ENCODE measurements at regions not wholly inside any gene's neighbourhood (a gene's known extent, or its start where the extent isn't known, plus 50 kb on each side); places are given as distances from the start of the nearest gene placed in this dataset.

DNA sequence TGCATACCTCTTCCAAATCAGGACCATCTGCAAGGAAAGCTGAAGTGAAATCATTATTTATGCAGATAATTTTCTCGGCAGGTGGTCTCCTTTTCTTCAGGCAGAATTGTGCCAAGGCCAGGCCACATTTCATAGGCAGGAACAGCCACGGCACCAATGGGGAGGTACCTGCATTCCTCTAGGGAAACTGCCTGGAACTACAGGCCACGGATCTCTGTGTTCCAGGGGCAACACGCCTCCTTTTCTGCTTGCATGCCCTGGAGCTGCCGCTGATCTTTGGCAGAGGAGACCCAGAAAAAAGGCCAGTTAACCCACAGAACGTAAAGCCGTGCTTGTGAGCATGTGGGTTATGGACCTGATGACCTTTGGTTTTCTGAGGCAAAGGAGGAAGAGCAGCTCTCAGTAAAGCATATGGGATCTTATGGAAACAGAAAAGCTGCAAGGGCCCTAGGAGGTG is 111.2 kb upstream of the KIAA1217 start:
- CTCF ChIA-PET, result no interaction called here
- H3K4me3 Mint-ChIP-seq, result no peak overlapping the region

DNA sequence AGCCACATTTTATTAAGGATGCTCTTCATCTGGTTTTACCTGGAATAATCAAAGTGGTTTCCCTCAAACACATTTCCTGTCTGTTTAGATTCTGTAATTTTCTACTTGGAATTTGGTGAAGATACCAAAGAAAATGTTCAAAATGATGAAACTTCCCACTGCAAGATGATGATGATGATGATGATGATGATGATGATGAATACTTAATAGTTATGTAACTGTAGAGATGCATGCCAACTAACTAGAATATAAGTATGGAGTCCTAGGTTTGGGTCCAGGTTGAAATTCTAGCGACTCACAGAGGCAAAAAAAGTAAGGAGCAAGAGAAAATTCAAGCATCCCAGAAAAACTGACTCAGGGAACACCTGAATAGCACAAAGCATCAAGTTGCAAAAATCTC is 104.0 kb upstream of the KIAA1217 start:
- Mint-ChIP-seq H3K4me1 (ENCODE audit: low read depth) (no peaks in the 10 kb centered on the region), H3K27me3 (ENCODE audit: low read depth) (peaks cover 2% of the 10 kb centered on the region), H3K27ac (no peak overlapping the region), H3K36me3 (ENCODE audit: low read depth) (no peaks in the 10 kb centered on the region), H3K9me3 (peaks cover 6% of the 10 kb centered on the region), H3K4me3 (no peak overlapping the region)
- intact Hi-C loops (cut with micrococcal nuclease), result no loop called here
- CTCF ChIA-PET, result no interaction called here
- no peak for DNase-seq

More for the DNA sequence above, 111.2 kb upstream of the KIAA1217 start:
- Mint-ChIP-seq H3K27ac (no peak overlapping the region), H3K4me1 (ENCODE audit: low read depth) (no peaks in the 10 kb centered on the region), H3K9me3 (peaks cover 5% of the 10 kb centered on the region), H3K27me3 (ENCODE audit: low read depth) (peaks cover under 1% of the 10 kb centered on the region), H3K36me3 (ENCODE audit: low read depth) (no peaks in the 10 kb centered on the region)
- no peak for DNase-seq
- intact Hi-C loops (cut with micrococcal nuclease), result no loop called here

DNA sequence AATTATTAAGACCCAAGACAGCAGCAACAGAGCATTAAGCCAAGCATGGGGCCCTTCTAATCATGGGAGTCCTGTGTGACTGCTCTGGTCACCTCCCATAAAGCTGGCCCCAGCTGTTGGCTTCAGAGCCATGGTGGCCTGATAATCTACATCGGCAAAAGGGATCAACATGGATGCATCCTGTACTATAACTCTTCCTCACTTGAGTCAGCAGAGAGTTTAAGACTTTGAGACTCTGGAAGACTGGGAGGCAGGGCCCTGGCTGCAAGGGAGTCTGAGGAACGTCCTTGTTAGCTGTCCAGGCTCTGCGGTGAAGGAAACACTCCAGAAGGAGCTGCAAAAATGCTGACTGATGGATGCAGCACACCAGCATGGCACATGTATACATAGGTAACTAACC is 95.0 kb upstream of the KIAA1217 start:
- H3K9me3 Mint-ChIP-seq, result no peaks in the 10 kb centered on the region
- H3K36me3 Mint-ChIP-seq (ENCODE audit: low read depth), result no peaks in the 10 kb centered on the region

DNA sequence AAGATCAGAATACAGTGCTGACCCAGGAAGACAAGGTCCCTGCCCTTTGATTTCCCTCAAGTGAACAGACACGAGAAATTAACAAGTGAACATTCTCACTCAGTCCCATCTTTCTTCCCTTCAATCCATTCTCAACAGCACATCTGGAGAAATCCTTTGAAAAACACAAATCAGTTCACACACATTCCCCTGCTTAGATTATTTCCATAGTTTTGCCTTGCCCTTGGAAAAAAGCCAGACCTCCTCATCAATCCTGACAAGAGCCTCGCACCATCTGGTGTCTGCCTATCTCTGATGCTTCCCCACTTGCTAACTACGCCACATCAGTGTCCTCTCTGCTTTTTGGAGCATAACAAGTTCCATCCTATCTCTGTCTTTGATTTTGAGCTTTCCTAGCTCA is 94.4 kb upstream of the KIAA1217 start:
- CTCF ChIA-PET, result no interaction called here
- Mint-ChIP-seq H3K36me3 (ENCODE audit: low read depth) (no peaks in the 10 kb centered on the region), H3K27me3 (ENCODE audit: low read depth) (peaks cover 1% of the 10 kb centered on the region), H3K9me3 (no peaks in the 10 kb centered on the region), H3K4me3 (no peak overlapping the region), H3K27ac (no peak overlapping the region), H3K4me1 (ENCODE audit: low read depth) (no peaks in the 10 kb centered on the region)
- DNase-seq, result no peak
- intact Hi-C loops (cut with micrococcal nuclease), result no loop called here

More for the DNA sequence above, 95.0 kb upstream of the KIAA1217 start:
- Mint-ChIP-seq H3K4me3 (no peak overlapping the region), H3K27ac (no peak overlapping the region), H3K4me1 (ENCODE audit: low read depth) (no peaks in the 10 kb centered on the region), H3K27me3 (ENCODE audit: low read depth) (peaks cover 1% of the 10 kb centered on the region)
- CTCF ChIA-PET, result no interaction called here
- DNase-seq, result no peak
- intact Hi-C loops (cut with micrococcal nuclease), result no loop called here

DNA sequence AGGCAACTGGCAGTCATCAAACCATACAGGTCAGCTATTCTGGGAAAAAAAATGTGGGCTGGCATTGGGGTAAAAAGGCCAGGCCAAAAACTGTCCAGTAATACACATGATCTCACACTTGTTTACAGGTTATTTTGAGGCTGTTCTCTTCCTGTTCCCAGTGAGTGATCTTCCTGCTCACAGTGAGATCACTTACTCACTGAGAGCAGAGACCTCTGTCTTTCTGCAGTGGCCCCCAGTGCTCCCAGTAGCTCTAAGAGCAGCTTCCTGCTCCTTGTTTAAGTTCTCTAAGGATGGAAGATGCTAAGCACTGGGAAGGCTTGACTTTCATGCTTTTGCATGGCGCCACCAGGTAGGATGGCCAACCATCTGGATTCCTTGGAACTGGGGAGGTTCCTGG is 93.5 kb upstream of the KIAA1217 start:
- no peak overlapping the region for H3K27ac Mint-ChIP-seq

DNA sequence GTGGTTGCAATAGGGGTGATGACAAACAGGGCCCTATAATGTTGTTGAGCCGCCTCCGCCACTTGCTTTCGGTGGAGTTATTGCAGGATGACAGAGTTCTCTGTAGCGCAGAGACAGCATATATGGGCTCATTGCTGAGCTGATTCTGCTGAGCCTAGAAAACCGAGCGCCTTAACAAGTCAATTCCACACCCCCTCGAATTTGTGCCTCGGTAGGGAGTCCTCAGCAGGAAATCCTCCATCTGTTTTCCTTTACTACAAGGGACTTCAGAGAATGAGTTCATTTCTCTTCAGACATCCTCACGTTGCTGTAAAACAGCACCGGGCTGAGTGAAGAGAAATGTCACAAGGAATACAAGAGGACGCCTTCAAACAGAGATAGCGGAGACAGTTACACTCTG is 90.7 kb upstream of the KIAA1217 start:
- CTCF ChIA-PET, result no interaction called here
- H3K27ac Mint-ChIP-seq, result no peak overlapping the region

More for the DNA sequence above, 93.5 kb upstream of the KIAA1217 start:
- CTCF ChIA-PET, result no interaction called here
- H3K4me3 Mint-ChIP-seq, result no peak overlapping the region
- no peak for DNase-seq
- peaks cover 1% of the 10 kb centered on the region for H3K27me3 Mint-ChIP-seq (ENCODE audit: low read depth)
- no peaks in the 10 kb centered on the region for H3K4me1 Mint-ChIP-seq (ENCODE audit: low read depth)
- H3K9me3 Mint-ChIP-seq, result no peaks in the 10 kb centered on the region
- no peaks in the 10 kb centered on the region for H3K36me3 Mint-ChIP-seq (ENCODE audit: low read depth)
- intact Hi-C loops (cut with micrococcal nuclease), result no loop called here

DNA sequence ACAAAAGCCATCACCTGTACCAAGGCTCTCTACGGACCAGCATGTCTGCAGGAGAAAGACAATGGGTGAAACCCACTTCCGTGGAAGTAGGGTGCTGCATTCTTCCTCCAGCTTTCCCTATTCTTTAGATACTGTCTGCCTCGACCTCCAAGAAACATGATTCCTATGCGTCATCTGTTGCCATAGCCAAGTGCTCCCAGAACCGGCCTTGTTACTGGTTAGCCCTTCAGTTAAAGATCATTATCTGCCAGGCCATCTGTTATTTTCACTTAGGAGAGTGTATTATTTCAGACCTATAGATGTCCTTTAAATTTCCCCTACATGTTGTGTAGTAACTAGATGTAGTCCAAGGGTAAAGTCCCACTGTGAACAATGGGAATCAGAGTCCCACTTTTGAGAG is 89.0 kb upstream of the KIAA1217 start:
- no peak for DNase-seq
- CTCF ChIA-PET, result no interaction called here
- intact Hi-C loops (cut with micrococcal nuclease), result no loop called here
- no peak overlapping the region for H3K4me3 Mint-ChIP-seq
- no peak overlapping the region for H3K27ac Mint-ChIP-seq
- no peaks in the 10 kb centered on the region for H3K27me3 Mint-ChIP-seq (ENCODE audit: low read depth)
- no peaks in the 10 kb centered on the region for H3K9me3 Mint-ChIP-seq
- no peaks in the 10 kb centered on the region for H3K4me1 Mint-ChIP-seq (ENCODE audit: low read depth)
- no peaks in the 10 kb centered on the region for H3K36me3 Mint-ChIP-seq (ENCODE audit: low read depth)

More for the DNA sequence above, 90.7 kb upstream of the KIAA1217 start:
- H3K36me3 Mint-ChIP-seq (ENCODE audit: low read depth), result no peaks in the 10 kb centered on the region
- H3K9me3 Mint-ChIP-seq, result no peaks in the 10 kb centered on the region
- no peak for DNase-seq
- intact Hi-C loops (cut with micrococcal nuclease), result no loop called here
- no peak overlapping the region for H3K4me3 Mint-ChIP-seq
- H3K27me3 Mint-ChIP-seq (ENCODE audit: low read depth), result no peaks in the 10 kb centered on the region
- H3K4me1 Mint-ChIP-seq (ENCODE audit: low read depth), result no peaks in the 10 kb centered on the region

DNA sequence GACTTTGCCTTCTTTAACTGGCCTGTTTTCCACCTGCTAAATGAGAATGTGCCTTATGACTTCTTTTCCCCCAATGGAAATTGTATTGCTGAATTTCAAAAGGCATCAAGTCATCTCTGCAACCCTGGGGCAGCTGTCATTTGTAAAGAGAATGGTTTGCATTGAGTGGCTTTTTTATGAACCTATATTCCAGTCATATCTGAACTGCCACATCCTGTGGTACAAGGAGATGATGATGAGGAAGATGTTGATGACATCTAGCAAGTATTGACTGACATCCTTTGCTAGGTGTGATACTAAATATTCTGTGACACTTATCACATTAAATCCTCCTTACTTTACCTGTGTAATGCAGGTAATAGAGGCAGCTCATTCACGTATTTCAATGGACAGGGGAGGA is 88.3 kb upstream of the KIAA1217 start:
- CTCF ChIA-PET, result no interaction called here
- H3K4me1 Mint-ChIP-seq (ENCODE audit: low read depth), result no peaks in the 10 kb centered on the region
- no peak for DNase-seq
- no peak overlapping the region for H3K4me3 Mint-ChIP-seq
- H3K27ac Mint-ChIP-seq, result no peak overlapping the region
- peaks cover 2% of the 10 kb centered on the region for H3K27me3 Mint-ChIP-seq (ENCODE audit: low read depth)
- no peaks in the 10 kb centered on the region for H3K36me3 Mint-ChIP-seq (ENCODE audit: low read depth)
- intact Hi-C loops (cut with micrococcal nuclease), result no loop called here
- H3K9me3 Mint-ChIP-seq, result no peaks in the 10 kb centered on the region

DNA sequence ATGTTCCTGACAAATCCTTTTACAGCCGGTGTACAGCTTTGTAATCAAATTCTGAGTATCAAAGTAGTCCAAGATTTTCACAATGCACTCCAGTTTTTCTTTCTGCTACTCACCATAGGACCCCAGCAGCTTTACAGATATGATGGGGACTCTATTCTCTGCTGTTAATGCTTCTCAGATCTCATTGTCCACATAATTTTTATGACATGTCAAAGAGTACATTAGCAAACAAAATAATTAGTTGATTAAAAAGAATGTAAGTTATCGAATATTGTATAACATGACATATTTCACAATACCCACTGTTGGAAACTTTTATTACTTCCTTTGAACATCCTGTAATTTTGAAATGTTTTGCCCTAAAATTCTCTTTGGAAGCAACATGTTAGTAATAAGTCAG is 81.4 kb upstream of the KIAA1217 start:
- H3K4me1 Mint-ChIP-seq (ENCODE audit: low read depth), result no peaks in the 10 kb centered on the region
- no peak overlapping the region for H3K4me3 Mint-ChIP-seq
- H3K27me3 Mint-ChIP-seq (ENCODE audit: low read depth), result peaks cover 2% of the 10 kb centered on the region
- peaks cover 2% of the 10 kb centered on the region for H3K9me3 Mint-ChIP-seq
- intact Hi-C loops (cut with micrococcal nuclease), result no loop called here
- CTCF ChIA-PET, result no interaction called here
- no peaks in the 10 kb centered on the region for H3K36me3 Mint-ChIP-seq (ENCODE audit: low read depth)
- DNase-seq, result no peak
- H3K27ac Mint-ChIP-seq, result no peak overlapping the region

DNA sequence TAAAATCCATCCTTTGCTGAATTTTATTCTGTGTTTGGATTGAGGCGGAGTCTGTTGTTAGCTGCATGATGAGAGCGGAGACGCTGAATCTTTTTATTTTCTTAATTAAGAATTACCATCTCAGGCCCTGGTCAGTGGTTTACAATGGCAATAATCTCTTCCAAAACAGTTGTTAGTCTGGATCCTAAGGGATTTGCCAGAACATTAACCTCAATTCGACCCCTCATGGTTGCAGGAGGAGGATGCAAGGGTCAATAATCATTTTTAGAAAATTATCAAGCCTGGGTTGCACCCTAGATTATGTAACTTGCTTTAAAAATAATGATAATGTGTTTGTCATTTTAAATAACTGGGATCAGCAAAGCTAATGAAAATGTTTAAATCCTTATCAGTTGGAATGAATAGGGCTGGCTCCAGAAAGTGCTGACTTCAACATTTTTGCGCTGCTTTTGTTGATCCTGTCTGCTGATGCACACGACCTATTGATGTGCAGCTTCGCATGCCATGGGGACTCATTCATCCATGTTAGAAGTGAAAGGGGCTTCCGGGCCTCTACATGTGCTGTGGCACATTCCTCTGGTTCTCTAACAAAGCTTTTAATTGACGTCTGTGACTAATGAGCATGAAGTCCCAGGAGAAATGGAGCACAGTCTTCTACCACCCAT is 80.7 kb upstream of the KIAA1217 start:
- no peak overlapping the region for H3K27ac Mint-ChIP-seq
- peaks cover 2% of the 10 kb centered on the region for H3K27me3 Mint-ChIP-seq (ENCODE audit: low read depth)
- CTCF ChIA-PET, result no interaction called here

DNA sequence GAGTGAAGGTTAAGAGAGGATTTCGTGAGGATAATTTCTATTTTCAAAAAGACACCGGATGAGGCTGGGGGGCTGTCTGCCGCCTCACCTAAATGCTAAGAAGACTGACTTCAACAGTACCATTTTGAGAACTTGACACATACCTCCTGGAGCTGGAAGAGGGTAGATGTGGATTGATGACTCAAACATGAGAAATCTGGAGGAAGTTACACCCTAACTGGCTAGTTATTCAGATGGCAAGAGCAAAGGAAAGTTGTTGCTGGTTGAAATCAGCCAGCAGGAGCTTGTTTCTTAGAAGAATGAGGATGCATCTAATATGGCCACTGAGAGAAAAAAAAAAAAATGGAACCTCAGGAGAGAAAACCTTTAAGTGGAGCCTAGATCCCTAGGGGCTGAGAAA is 76.2 kb upstream of the KIAA1217 start:
- intact Hi-C loops (cut with micrococcal nuclease), result no loop called here
- peak overlapping the region; percentile 38 for H3K27ac Mint-ChIP-seq
- no peak for DNase-seq
- peaks cover 3% of the 10 kb centered on the region for H3K27me3 Mint-ChIP-seq (ENCODE audit: low read depth)
- H3K36me3 Mint-ChIP-seq (ENCODE audit: low read depth), result no peaks in the 10 kb centered on the region
- peaks cover 2% of the 10 kb centered on the region for H3K9me3 Mint-ChIP-seq
- H3K4me1 Mint-ChIP-seq (ENCODE audit: low read depth), result no peaks in the 10 kb centered on the region
- CTCF ChIA-PET, result no interaction called here
- H3K4me3 Mint-ChIP-seq, result no peak overlapping the region

More for the DNA sequence above, 80.7 kb upstream of the KIAA1217 start:
- Mint-ChIP-seq H3K4me3 (no peak overlapping the region), H3K36me3 (ENCODE audit: low read depth) (no peaks in the 10 kb centered on the region), H3K9me3 (peaks cover 2% of the 10 kb centered on the region), H3K4me1 (ENCODE audit: low read depth) (no peaks in the 10 kb centered on the region)
- intact Hi-C loops (cut with micrococcal nuclease), result no loop called here
- no peak for DNase-seq

DNA sequence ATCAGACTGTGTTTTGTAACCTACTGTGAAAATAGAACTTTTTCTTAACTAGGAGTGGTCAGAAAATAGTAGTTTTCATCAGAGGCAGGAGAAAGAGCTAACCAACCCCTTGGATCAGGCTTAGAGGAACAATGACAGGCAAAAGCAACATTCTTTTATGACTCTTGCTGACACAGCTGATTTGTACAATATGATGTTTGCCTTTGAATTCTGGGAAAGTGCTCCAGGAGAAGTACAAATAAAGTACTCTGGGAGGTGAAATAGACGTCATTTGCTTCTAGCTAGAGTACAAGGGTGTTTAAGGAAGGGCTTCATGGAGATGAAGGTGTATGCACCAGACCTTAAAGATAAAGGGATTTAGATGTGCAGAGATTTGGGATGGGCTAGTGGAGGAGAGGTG is 75.1 kb upstream of the KIAA1217 start:
- peaks cover 3% of the 10 kb centered on the region for H3K27me3 Mint-ChIP-seq (ENCODE audit: low read depth)
- peaks cover 2% of the 10 kb centered on the region for H3K9me3 Mint-ChIP-seq
- no peaks in the 10 kb centered on the region for H3K4me1 Mint-ChIP-seq (ENCODE audit: low read depth)
- intact Hi-C loops (cut with micrococcal nuclease), result no loop called here
- H3K4me3 Mint-ChIP-seq, result no peak overlapping the region
- H3K27ac Mint-ChIP-seq, result no peak overlapping the region
- DNase-seq, result no peak
- no peaks in the 10 kb centered on the region for H3K36me3 Mint-ChIP-seq (ENCODE audit: low read depth)
- CTCF ChIA-PET, result no interaction called here

DNA sequence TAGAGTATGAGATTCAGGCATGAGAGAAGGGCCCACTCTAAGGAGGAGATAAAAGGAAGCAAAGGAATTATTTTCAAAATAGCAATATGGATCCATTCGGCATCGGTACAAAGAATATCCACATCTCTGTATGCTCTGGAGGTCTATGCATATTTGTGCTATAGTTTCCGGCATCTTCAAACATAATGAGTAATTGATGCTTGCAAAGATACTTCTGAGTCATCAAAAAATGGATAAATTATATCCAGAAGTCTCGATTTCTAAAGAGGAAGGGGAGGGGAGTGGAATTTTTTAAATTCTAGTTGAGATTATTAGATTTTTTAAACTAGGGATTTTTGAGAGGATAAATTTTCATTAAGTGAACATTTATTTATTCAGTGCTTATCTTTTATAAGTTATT is 72.9 kb upstream of the KIAA1217 start:
- intact Hi-C loops (cut with micrococcal nuclease), result no loop called here
- H3K9me3 Mint-ChIP-seq, result peaks cover 2% of the 10 kb centered on the region
- H3K27me3 Mint-ChIP-seq (ENCODE audit: low read depth), result peaks cover 3% of the 10 kb centered on the region
- no peak overlapping the region for H3K27ac Mint-ChIP-seq
- no peaks in the 10 kb centered on the region for H3K4me1 Mint-ChIP-seq (ENCODE audit: low read depth)
- no peaks in the 10 kb centered on the region for H3K36me3 Mint-ChIP-seq (ENCODE audit: low read depth)
- no peak overlapping the region for H3K4me3 Mint-ChIP-seq
- CTCF ChIA-PET, result no interaction called here
- no peak for DNase-seq
